ENCODE measurements at regions not wholly inside any gene's neighbourhood (a gene's known extent, or its start where the extent isn't known, plus 50 kb on each side); places are given as distances from the start of the nearest gene placed in this dataset.
A peak's percentile ranks its signal among the peaks of the same experiment; 100 is the strongest.
"Not testable (repeated sequence)": the region's sequence is repeated elsewhere in the genome, so short reads cannot be mapped to it uniquely, and the experiment has no call there.

DNA sequence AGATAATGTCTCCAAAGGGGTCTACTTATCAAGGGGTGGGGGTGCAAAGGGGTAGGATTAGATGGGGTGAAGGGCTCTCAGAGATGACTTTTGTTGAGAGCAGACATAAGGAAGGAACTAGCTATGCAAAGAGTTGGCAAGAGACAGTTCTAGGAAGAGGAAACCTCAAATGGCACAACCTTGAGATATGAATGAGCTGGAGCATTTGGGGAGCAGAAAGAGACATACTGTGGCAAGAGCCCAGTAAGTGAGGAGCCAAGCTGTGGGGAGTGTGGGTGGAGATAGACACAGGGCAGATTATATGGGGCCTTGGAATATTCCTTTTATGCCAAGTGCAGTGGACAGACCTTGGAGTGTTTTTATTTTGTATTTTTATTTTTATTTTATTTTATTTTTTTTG lies 84.8 kb upstream of the BTG3 start:
- Histone ChIP-seq H3K27me3 (ENCODE audit: insufficient read depth, low read depth) (no peaks in the 10 kb centered on the region), H3K9me3 (ENCODE audit: insufficient read depth, low read depth) (no peaks in the 10 kb centered on the region), H2AFZ (no peak overlapping the region), H3K9me2 (ENCODE audit: insufficient read depth) (no peaks in the 10 kb centered on the region), H4K20me1 (ENCODE audit: insufficient read depth) (no peaks in the 10 kb centered on the region), H3F3A (ENCODE audit: insufficient read depth, low read depth) (no peaks in the 10 kb centered on the region), H3K4me2 (no peak overlapping the region), H3K4me3 (no peak overlapping the region), H3K36me3 (ENCODE audit: low read depth) (no peaks in the 10 kb centered on the region), H3K4me1 (replicated peaks; ENCODE audit: insufficient read depth) (no peaks in the 10 kb centered on the region), H3K27ac (no peak overlapping the region), H3K79me2 (ENCODE audit: low read depth) (no peaks in the 10 kb centered on the region)
- no TSS peak for BruUV-seq (replicated peaks)
- DNase-seq, result no peak
- POLR2A ChIA-PET (ENCODE audit: unreplicated experiment), result no interaction called here
- CTCF ChIA-PET, result no interaction called here
- no peak for TF ChIP-seq EZH2 (IDR thresholded peaks at IDR 0.05; ENCODE audit: low read depth)
- TF ChIP-seq, protein P1, sequence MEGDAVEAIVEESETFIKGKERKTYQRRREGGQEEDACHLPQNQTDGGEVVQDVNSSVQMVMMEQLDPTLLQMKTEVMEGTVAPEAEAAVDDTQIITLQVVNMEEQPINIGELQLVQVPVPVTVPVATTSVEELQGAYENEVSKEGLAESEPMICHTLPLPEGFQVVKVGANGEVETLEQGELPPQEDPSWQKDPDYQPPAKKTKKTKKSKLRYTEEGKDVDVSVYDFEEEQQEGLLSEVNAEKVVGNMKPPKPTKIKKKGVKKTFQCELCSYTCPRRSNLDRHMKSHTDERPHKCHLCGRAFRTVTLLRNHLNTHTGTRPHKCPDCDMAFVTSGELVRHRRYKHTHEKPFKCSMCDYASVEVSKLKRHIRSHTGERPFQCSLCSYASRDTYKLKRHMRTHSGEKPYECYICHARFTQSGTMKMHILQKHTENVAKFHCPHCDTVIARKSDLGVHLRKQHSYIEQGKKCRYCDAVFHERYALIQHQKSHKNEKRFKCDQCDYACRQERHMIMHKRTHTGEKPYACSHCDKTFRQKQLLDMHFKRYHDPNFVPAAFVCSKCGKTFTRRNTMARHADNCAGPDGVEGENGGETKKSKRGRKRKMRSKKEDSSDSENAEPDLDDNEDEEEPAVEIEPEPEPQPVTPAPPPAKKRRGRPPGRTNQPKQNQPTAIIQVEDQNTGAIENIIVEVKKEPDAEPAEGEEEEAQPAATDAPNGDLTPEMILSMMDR (conservative IDR thresholded peaks at IDR 0.05), result no peak
- intact Hi-C loops (cut with micrococcal nuclease; ENCODE audit: unreplicated experiment), result no loop called here

DNA sequence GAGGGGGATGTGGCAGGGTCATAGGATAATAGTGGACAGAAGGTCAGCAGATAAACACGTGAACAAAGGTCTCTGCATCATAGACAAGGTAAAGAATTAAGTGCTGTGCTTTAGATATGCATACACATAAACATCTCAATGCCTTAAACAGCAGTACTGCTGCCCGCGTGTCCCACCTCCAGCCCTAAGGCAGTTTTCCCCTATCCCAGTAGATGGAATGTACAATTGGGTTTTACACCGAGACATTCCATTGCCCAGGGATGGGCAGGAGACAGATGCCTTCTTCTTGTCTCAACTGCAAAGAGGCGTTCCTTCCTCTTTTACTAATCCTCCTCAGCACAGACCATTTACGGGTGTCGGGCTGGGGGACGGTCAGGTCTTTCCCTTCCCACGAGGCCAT lies 81.7 kb upstream of the BTG3 start:
- peaks cover 16% of the 10 kb centered on the region for H3K4me1 ChIP-seq (replicated peaks; ENCODE audit: insufficient read depth)
- H3K4me3 ChIP-seq; BruUV-seq (replicated peaks); H3K79me2 ChIP-seq (ENCODE audit: low read depth); DNase-seq; intact Hi-C loops (cut with micrococcal nuclease; ENCODE audit: unreplicated experiment); H3K4me2 ChIP-seq; H3F3A ChIP-seq (ENCODE audit: insufficient read depth, low read depth); H2AFZ ChIP-seq; H3K27me3 ChIP-seq (ENCODE audit: insufficient read depth, low read depth); H3K36me3 ChIP-seq (ENCODE audit: low read depth); CTCF ChIA-PET; H4K20me1 ChIP-seq (ENCODE audit: insufficient read depth); H3K9me3 ChIP-seq (ENCODE audit: insufficient read depth, low read depth); H3K9me2 ChIP-seq (ENCODE audit: insufficient read depth); H3K27ac ChIP-seq; POLR2A ChIA-PET (ENCODE audit: unreplicated experiment): not testable (repeated sequence)

DNA sequence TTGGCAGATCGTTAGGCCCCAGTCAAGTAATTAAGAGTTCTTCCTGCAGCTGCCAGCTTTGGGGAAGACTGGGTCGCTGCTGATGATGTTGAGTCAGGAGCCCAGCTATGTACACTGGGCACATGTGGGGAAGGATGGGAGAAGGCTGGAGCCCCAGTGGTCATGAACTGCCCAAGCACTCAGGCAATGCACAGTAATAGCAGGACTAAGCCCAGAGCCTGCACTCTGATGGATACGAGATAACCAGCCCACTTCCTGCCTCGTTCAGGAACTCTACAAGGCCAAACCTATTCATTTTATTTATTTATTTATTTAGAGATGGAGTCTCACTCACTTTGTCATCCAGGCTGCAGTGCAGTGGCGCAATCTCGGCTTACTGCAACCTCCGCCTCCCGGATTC lies 81.1 kb upstream of the BTG3 start:
- Histone ChIP-seq H2AFZ (no peak overlapping the region), H3K27me3 (ENCODE audit: insufficient read depth, low read depth) (no peaks in the 10 kb centered on the region), H3K9me3 (ENCODE audit: insufficient read depth, low read depth) (no peaks in the 10 kb centered on the region), H4K20me1 (ENCODE audit: insufficient read depth) (no peaks in the 10 kb centered on the region), H3F3A (ENCODE audit: insufficient read depth, low read depth) (peaks cover 9% of the 10 kb centered on the region), H3K27ac (no peak overlapping the region), H3K4me1 (replicated peaks; ENCODE audit: insufficient read depth) (peaks cover 19% of the 10 kb centered on the region), H3K36me3 (ENCODE audit: low read depth) (no peaks in the 10 kb centered on the region), H3K4me2 (no peak overlapping the region), H3K9me2 (ENCODE audit: insufficient read depth) (no peaks in the 10 kb centered on the region), H3K4me3 (no peak overlapping the region), H3K79me2 (ENCODE audit: low read depth) (no peaks in the 10 kb centered on the region)
- CTCF ChIA-PET, result no interaction called here
- DNase-seq, result no peak
- TF ChIP-seq, protein P1 (conservative IDR thresholded peaks at IDR 0.05), result no peak
- TF ChIP-seq EZH2 (IDR thresholded peaks at IDR 0.05; ENCODE audit: low read depth), result no peak
- BruUV-seq (replicated peaks), result no TSS peak
- POLR2A ChIA-PET (ENCODE audit: unreplicated experiment), result no interaction called here
- intact Hi-C loops (cut with micrococcal nuclease; ENCODE audit: unreplicated experiment), result no loop called here

DNA sequence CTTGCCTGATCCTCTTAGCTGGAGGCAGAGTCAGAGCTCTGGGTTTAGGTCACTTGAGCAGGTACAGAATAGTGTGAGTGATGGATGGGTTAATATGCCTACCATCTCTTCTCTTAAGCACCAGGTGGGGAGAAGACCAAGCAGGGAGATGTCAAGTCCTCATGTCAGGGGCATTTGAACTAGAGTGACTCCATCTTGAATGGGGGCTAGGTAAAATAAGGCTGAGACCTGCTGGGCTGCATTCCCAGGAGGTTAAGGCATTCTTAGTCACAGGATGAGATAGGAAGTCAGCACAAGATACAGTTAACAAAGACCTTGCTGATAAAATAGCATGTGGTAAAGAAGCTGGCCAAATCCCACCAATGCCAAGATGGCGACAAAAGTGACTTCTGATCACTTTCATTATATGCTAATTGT lies 77.4 kb upstream of the BTG3 start:
- peak overlapping the region; percentile 78; the same call in 1 of the 2 replicates for H2AFZ ChIP-seq
- TF ChIP-seq, protein P1 (conservative IDR thresholded peaks at IDR 0.05), result no peak
- no peak for TF ChIP-seq EZH2 (IDR thresholded peaks at IDR 0.05; ENCODE audit: low read depth)
- no TSS peak for BruUV-seq (replicated peaks)
- H3K4me3 ChIP-seq, result peak overlapping the region; percentile 41; the same call in 1 of the 2 replicates
- H3K27ac ChIP-seq, result peak overlapping the region; percentile 95
- CTCF ChIA-PET, result interaction anchor here (1.4 kb wide), 1 partner anchor 211 kb away, joined by 3 read pairs; no protein-coding TSS in a partner anchor
- no peaks in the 10 kb centered on the region; the same call in 1 of the 2 replicates for H3K9me2 ChIP-seq (ENCODE audit: insufficient read depth)
- H3K36me3 ChIP-seq (ENCODE audit: low read depth), result no peaks in the 10 kb centered on the region
- peaks cover 12% of the 10 kb centered on the region for H3F3A ChIP-seq (ENCODE audit: insufficient read depth, low read depth)
- POLR2A ChIA-PET (ENCODE audit: unreplicated experiment), result interaction anchor here (0.7 kb wide), 1 partner anchor 17 kb away, joined by 4 read pairs; no protein-coding TSS in a partner anchor
- intact Hi-C loops (cut with micrococcal nuclease; ENCODE audit: unreplicated experiment), result no loop called here
- H3K4me1 ChIP-seq (replicated peaks; ENCODE audit: insufficient read depth), result peaks cover 26% of the 10 kb centered on the region
- peaks cover 6% of the 10 kb centered on the region for H3K9me3 ChIP-seq (ENCODE audit: insufficient read depth, low read depth)
- peak in 1 of 2 experiments; percentile 9 for DNase-seq
- H3K27me3 ChIP-seq (ENCODE audit: insufficient read depth, low read depth), result no peaks in the 10 kb centered on the region
- no peaks in the 10 kb centered on the region for H3K79me2 ChIP-seq (ENCODE audit: low read depth)
- H4K20me1 ChIP-seq (ENCODE audit: insufficient read depth), result no peaks in the 10 kb centered on the region
- H3K4me2 ChIP-seq, result peak overlapping the region; percentile 73

Data from PC-9 (cell line).